ENCODE measurements at regions not wholly inside any gene's neighbourhood (a gene's known extent, or its start where the extent isn't known, plus 50 kb on each side); places are given as distances from the start of the nearest gene placed in this dataset.
"Not testable (repeated sequence)": the region's sequence is repeated elsewhere in the genome, so short reads cannot be mapped to it uniquely, and the experiment has no call there.

- H3K4me3 ChIP-seq (ENCODE audit: low read depth, low read length), result no peak overlapping the region
- no peak for DNase-seq (ENCODE audit: low read depth)
- TF ChIP-seq CTCF (IDR thresholded peaks at IDR 0.05; ENCODE audit: insufficient read depth, low read depth, low read length, missing control alignments), result no peak
Measured at GRCh38 chrX:55357236-55357635, 92.5 kb upstream of the PAGE3 start.

GRCh38 chrX:55379396-55379795 lies 72.5 kb upstream of the MAGEH1 start:
- TF ChIP-seq CTCF (IDR thresholded peaks at IDR 0.05; ENCODE audit: insufficient read depth, low read depth, low read length, missing control alignments), result no peak
- no peak overlapping the region for H3K4me3 ChIP-seq (ENCODE audit: low read depth, low read length)

GRCh38 chrX:55389376-55389775 lies 62.6 kb upstream of the MAGEH1 start:
- TF ChIP-seq CTCF (IDR thresholded peaks at IDR 0.05; ENCODE audit: insufficient read depth, low read depth, low read length, missing control alignments), result no peak

More at GRCh38 chrX:55379396-55379795, 72.5 kb upstream of the MAGEH1 start:
- DNase-seq (ENCODE audit: low read depth), result no peak

GRCh38 chrX:55396836-55397235 lies 55.1 kb upstream of the MAGEH1 start:
- H3K4me3 ChIP-seq (ENCODE audit: low read depth, low read length); DNase-seq (ENCODE audit: low read depth): not testable (repeated sequence)

More at GRCh38 chrX:55389376-55389775, 62.6 kb upstream of the MAGEH1 start:
- no peak for DNase-seq (ENCODE audit: low read depth)
- no peak overlapping the region for H3K4me3 ChIP-seq (ENCODE audit: low read depth, low read length)
